Retinal pigment epithelial cell (primary cell): ENCODE measurements at regions not wholly inside any gene's neighbourhood (a gene's known extent, or its start where the extent isn't known, plus 50 kb on each side); places are given as distances from the start of the nearest gene placed in this dataset.

Experiments used
- DNase-seq: peaks from one replicate; pipeline ENCODE4 v3.0.0-alpha.2; 2010; ENCODE audit warnings: low read depth
- H3K4me3 ChIP-seq: 2 replicates; pipeline ENCODE4 v1.5.1; 2011; ENCODE audit warnings: mild to moderate bottlenecking, low read length, control low read depth, moderate library complexity
- CTCF ChIP-seq: conservative IDR thresholded peaks from 2 replicates; pipeline ENCODE4 v1.5.1; 2011; ENCODE audit warnings: low read depth, low read length, control low read depth, inconsistent platforms

GRCh38 chr1:88239205-88239604, 444.9 kb upstream of the PKN2 start:
- no peak overlapping the region for H3K4me3 ChIP-seq
- no peak for TF ChIP-seq CTCF
- no peak for DNase-seq

GRCh38 chr1:88247666-88248065, 436.4 kb upstream of the PKN2 start:
- no peak overlapping the region for H3K4me3 ChIP-seq
- TF ChIP-seq CTCF, result no peak
- no peak for DNase-seq

DNA sequence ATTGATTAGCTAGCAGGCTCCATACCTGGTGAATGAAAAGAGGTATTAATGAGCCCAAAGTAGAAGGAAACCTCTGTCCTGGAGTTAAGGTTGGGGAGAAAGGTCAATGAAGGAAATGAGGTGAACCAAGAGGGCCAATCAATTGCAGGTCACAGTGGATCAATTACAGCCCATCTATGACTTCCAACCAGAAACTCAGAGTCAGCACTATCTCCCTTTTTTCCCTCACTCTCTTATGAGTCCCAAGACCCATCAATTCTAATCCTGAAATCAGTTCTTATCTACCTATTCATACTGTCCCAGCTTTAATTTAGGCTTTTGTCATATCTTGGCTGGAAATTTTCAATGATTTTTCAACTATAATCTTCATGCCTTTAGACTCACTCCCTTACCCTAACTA, 433.2 kb upstream of the PKN2 start:
- no peak for DNase-seq
- TF ChIP-seq CTCF, result no peak
- no peak overlapping the region for H3K4me3 ChIP-seq

- DNase-seq, result no peak
- H3K4me3 ChIP-seq, result no peak overlapping the region
- TF ChIP-seq CTCF, result no peak
Observed at GRCh38 chr1:88252745-88253144, 431.3 kb upstream of the PKN2 start.

- no peak for DNase-seq
- no peak for TF ChIP-seq CTCF
- H3K4me3 ChIP-seq, result no peak overlapping the region
Observed at GRCh38 chr1:88265606-88266005, 418.5 kb upstream of the PKN2 start.

DNA sequence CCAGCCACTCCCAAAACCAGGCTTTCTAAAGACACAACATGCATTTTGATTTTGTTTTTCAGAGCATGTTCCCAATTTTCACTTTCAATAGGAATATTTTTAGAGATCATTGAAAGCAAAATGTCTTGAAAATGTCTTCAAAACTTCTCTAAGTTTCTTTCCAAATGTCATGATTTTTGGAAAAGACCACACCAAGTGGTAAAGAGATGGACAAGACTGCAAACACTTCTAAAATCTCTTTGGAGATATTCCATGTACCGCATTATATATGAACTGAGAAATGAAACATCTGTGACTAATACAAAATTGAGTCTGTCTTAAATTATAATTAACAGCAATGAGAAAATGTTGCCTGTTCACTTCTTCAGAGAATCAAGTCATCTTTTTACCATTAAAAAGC, 418.0 kb upstream of the PKN2 start:
- no peak for TF ChIP-seq CTCF
- no peak for DNase-seq
- no peak overlapping the region for H3K4me3 ChIP-seq

DNA sequence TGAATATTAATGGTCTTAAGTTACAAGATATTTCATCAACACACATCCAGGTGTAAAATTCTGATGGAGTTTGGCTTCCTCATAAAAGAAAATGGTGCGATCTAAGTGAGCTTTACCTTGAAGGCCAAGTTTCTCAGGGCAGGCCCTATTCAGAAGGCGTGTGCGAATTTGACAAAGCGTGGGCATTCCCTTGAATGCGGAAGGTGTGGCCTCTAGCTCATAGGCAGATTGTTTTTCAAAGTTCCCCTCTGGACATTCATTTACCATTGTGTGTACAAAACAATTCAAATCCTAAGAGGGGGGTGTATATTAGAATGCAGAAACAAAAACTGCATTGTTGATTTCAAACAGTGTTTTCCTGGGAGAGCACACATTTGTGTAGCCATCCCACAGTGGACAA, 411.9 kb upstream of the PKN2 start:
- no peak overlapping the region for H3K4me3 ChIP-seq
- DNase-seq, result no peak
- TF ChIP-seq CTCF, result no peak
